H1 (cell line): ENCODE measurements at regions not wholly inside any gene's neighbourhood (a gene's known extent, or its start where the extent isn't known, plus 50 kb on each side); places are given as distances from the start of the nearest gene placed in this dataset.

Experiments used
- BRCA1 ChIP-seq: IDR thresholded peaks from 2 replicates; pipeline ENCODE4 v1.6.1; 2012; ENCODE audit warnings: low read depth, low read length, improper control_type of control experiment
- CEBPB ChIP-seq: IDR thresholded peaks from 2 replicates; pipeline ENCODE4 v1.6.1; 2012; ENCODE audit warnings: low read depth, low read length
- EGR1 ChIP-seq: IDR thresholded peaks from 2 replicates; pipeline ENCODE4 v1.6.1; 2011; ENCODE audit warnings: low read depth, low read length, borderline replicate concordance
- EP300 ChIP-seq, 2 experiments: IDR thresholded peaks; 1 replicate in 1 of 2; 2 replicates in 1 of 2; pipeline ENCODE4 v1.6.1; 2011 to 2012; ENCODE audit warnings: low read depth in 2 of 2, low read length in 2 of 2, mild to moderate bottlenecking in 2 of 2, borderline replicate concordance in 1 of 2, inconsistent platforms in 1 of 2, moderate library complexity in 1 of 2
- FOSL1 ChIP-seq: IDR thresholded peaks from 2 replicates; pipeline ENCODE4 v1.6.1; 2011; ENCODE audit warnings: mild to moderate bottlenecking, low read depth, low read length, moderate library complexity; ENCODE audit not compliant: insufficient read depth
- GABPA ChIP-seq: IDR thresholded peaks from 2 replicates; pipeline ENCODE4 v1.6.1; 2011; ENCODE audit warnings: mild to moderate bottlenecking, low read length, moderate library complexity, borderline replicate concordance; ENCODE audit not compliant: insufficient read depth
- JUND ChIP-seq: IDR thresholded peaks from 2 replicates; pipeline ENCODE4 v1.6.1; 2011; ENCODE audit warnings: mild to moderate bottlenecking, improper control_type of control experiment, low read length
- POLR2A ChIP-seq, 2 experiments: IDR thresholded peaks; 1 replicate in 1 of 2; 2 replicates in 1 of 2; pipeline ENCODE4 v1.6.1; 2011; ENCODE audit warnings: low read depth in 2 of 2, low read length in 2 of 2, mild to moderate bottlenecking in 2 of 2; ENCODE audit errors: control extremely low read depth in 1 of 2
- POLR2AphosphoS5 ChIP-seq: IDR thresholded peaks from 2 replicates; pipeline ENCODE4 v1.6.1; 2011; ENCODE audit warnings: low read depth, low read length
- RFX5 ChIP-seq: IDR thresholded peaks from 2 replicates; pipeline ENCODE4 v1.6.1; 2011; ENCODE audit warnings: low read depth, low read length, improper control_type of control experiment, borderline replicate concordance
- TF ChIP-seq, protein P1 (sequence below), 3 experiments: IDR thresholded peaks; 1 replicate in 2 of 3; 2 replicates in 1 of 3; pipeline versions ENCODE4 v1.5.1 to v1.6.1; 2011; ENCODE audit warnings: low read length in 3 of 3, mild to moderate bottlenecking in 3 of 3, inconsistent platforms in 2 of 3, low read depth in 1 of 3, moderate library complexity in 1 of 3; ENCODE audit not compliant: insufficient read depth in 1 of 3; ENCODE audit errors: control extremely low read depth in 1 of 3

GRCh38 chr4:19786616-19787015 is 465.1 kb upstream of the SLIT2 start:
- TF ChIP-seq POLR2AphosphoS5 (no peak), EGR1 (no peak), JUND (no peak), GABPA (no peak), EP300 (IDR thresholded peaks at IDR 0.05; ENCODE audit: borderline replicate concordance in 1 of 2, low read depth in 2 of 2, low read length in 2 of 2) (no peak), BRCA1 (no peak), POLR2A (IDR thresholded peaks at IDR 0.05; ENCODE audit: control extremely low read depth in 1 of 2, low read depth in 2 of 2, low read length in 2 of 2) (no peak), FOSL1 (no peak), RFX5 (no peak), CEBPB (no peak)
- TF ChIP-seq, protein P1, sequence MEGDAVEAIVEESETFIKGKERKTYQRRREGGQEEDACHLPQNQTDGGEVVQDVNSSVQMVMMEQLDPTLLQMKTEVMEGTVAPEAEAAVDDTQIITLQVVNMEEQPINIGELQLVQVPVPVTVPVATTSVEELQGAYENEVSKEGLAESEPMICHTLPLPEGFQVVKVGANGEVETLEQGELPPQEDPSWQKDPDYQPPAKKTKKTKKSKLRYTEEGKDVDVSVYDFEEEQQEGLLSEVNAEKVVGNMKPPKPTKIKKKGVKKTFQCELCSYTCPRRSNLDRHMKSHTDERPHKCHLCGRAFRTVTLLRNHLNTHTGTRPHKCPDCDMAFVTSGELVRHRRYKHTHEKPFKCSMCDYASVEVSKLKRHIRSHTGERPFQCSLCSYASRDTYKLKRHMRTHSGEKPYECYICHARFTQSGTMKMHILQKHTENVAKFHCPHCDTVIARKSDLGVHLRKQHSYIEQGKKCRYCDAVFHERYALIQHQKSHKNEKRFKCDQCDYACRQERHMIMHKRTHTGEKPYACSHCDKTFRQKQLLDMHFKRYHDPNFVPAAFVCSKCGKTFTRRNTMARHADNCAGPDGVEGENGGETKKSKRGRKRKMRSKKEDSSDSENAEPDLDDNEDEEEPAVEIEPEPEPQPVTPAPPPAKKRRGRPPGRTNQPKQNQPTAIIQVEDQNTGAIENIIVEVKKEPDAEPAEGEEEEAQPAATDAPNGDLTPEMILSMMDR (IDR thresholded peaks at IDR 0.05; ENCODE audit: control extremely low read depth in 1 of 3, insufficient read depth in 1 of 3, low read depth in 1 of 3, low read length in 3 of 3), result no peak
